ENCODE measurements at regions not wholly inside any gene's neighbourhood (a gene's known extent, or its start where the extent isn't known, plus 50 kb on each side); places are given as distances from the start of the nearest gene placed in this dataset.

DNA sequence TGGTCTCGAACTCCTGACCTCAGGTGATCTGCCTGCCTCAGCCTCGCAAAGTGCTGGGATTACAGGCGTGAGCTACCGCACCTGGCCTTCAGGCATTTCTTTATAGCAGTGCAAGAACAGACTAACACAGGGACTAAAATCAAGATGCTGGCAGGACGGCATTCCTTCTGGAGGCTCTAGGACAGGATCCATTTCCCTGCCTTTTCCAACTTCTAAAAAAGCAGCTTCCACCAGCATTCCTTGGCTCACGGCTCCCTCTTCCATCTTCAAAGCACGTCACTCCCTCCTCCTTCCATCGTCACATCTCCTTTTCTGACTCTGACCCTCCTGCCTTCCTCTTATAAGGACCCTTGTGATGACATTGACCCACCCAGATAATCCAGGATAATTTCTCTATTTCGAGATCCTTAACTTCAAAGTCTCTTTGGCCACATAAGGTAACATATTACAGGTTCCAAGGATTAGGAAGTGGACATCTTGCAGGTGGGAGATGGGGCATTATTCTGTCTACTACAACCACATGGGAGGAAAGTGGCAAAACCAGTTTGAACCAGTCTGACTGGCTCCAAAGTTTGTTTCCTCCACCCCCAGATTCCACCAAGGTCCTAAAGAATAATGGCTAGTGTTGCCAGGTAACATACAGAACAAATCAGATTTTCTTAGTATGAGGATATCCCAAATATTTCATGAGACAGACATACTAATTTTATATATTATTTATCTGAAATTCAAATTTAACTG is 172.5 kb downstream of the MN1 start (continued):
- TF ChIP-seq POU6F1 (CRISPR knock-in tag; IDR thresholded peaks at IDR 0.05; ENCODE audit: borderline replicate concordance, low read depth) (no peak), ZNF565 (CRISPR knock-in tag; conservative IDR thresholded peaks at IDR 0.05; ENCODE audit: low read depth) (no peak)

DNA sequence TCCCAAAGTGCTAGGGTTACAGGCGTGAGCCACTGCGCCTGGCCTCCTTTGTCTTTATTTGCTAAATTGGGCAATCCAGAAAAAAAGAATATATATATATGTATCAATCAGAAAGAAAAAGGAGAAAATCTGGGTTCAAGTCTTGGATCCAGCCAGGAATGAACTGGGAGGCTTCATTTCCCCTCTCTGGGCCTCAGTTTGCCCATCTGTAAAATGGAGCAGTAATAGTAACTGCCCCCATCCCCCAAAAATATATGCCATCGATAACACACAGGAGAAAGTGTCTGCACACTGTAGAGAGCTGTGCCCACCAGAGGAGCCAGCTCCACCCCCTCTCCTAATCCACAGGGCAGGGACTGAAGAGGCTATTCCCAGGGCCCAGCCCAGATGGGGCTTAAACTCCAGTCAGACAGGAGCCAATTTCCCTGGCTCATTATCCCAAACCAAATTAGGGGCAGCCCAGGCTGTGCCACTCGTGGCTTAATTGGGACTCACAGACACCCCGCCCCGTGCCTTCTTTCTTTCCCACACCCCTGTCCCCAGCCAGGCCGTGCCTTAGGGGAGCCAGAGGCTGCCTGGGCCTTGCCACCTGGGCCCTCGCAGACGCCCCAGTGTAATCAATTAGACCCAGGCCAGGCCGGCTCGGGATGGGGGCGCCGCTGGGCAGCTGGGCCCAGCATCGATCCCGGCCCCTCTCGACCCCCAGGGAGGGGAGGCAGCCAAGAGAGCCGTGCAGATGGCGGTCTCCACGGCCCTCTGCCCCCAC is 171.5 kb downstream of the MN1 start:
- TF ChIP-seq, protein P1, sequence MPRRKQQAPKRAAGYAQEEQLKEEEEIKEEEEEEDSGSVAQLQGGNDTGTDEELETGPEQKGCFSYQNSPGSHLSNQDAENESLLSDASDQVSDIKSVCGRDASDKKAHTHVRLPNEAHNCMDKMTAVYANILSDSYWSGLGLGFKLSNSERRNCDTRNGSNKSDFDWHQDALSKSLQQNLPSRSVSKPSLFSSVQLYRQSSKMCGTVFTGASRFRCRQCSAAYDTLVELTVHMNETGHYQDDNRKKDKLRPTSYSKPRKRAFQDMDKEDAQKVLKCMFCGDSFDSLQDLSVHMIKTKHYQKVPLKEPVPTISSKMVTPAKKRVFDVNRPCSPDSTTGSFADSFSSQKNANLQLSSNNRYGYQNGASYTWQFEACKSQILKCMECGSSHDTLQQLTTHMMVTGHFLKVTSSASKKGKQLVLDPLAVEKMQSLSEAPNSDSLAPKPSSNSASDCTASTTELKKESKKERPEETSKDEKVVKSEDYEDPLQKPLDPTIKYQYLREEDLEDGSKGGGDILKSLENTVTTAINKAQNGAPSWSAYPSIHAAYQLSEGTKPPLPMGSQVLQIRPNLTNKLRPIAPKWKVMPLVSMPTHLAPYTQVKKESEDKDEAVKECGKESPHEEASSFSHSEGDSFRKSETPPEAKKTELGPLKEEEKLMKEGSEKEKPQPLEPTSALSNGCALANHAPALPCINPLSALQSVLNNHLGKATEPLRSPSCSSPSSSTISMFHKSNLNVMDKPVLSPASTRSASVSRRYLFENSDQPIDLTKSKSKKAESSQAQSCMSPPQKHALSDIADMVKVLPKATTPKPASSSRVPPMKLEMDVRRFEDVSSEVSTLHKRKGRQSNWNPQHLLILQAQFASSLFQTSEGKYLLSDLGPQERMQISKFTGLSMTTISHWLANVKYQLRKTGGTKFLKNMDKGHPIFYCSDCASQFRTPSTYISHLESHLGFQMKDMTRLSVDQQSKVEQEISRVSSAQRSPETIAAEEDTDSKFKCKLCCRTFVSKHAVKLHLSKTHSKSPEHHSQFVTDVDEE (CRISPR knock-in tag; IDR thresholded peaks at IDR 0.05): no peak
- TF ChIP-seq, protein P2, sequence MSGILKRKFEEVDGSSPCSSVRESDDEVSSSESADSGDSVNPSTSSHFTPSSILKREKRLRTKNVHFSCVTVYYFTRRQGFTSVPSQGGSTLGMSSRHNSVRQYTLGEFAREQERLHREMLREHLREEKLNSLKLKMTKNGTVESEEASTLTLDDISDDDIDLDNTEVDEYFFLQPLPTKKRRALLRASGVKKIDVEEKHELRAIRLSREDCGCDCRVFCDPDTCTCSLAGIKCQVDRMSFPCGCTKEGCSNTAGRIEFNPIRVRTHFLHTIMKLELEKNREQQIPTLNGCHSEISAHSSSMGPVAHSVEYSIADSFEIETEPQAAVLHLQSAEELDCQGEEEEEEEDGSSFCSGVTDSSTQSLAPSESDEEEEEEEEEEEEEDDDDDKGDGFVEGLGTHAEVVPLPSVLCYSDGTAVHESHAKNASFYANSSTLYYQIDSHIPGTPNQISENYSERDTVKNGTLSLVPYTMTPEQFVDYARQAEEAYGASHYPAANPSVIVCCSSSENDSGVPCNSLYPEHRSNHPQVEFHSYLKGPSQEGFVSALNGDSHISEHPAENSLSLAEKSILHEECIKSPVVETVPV (CRISPR knock-in tag; IDR thresholded peaks at IDR 0.05): no peak
- TF ChIP-seq ARNTL (CRISPR knock-in tag; IDR thresholded peaks at IDR 0.05; ENCODE audit: borderline replicate concordance, low read depth) (no peak), ZNF565 (CRISPR knock-in tag; conservative IDR thresholded peaks at IDR 0.05; ENCODE audit: low read depth) (no peak), ZFP3 (CRISPR knock-in tag; IDR thresholded peaks at IDR 0.05) (no peak), SNAI2 (CRISPR knock-in tag; IDR thresholded peaks at IDR 0.05) (no peak), ZC3H10 (CRISPR knock-in tag; IDR thresholded peaks at IDR 0.05) (no peak), OSR1 (CRISPR knock-in tag; IDR thresholded peaks at IDR 0.05) (no peak)
- ATAC-seq: no peak

DNA sequence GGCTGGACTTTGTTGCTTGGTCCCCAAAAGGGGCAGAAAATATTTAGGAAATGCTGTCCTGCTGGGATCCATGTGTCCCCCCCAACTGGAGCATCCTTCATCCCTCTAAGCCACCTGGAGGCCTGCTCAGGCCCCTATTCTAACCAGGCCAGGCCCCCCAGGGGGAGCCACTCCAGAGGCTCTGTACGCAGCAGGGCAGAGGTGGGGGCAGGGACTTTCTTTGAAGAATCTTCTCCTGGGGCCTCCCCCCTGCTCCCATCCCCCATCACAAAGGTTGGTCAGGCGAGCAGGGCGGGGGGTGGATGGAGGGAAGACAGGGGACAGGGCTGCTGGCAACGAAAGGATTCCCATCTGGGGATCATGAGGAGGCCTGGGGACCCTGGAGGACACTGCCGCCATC is 170.8 kb downstream of the MN1 start:
- ATAC-seq: no peak
- TF ChIP-seq, protein P1 (CRISPR knock-in tag; IDR thresholded peaks at IDR 0.05): no peak
- TF ChIP-seq, protein P3, sequence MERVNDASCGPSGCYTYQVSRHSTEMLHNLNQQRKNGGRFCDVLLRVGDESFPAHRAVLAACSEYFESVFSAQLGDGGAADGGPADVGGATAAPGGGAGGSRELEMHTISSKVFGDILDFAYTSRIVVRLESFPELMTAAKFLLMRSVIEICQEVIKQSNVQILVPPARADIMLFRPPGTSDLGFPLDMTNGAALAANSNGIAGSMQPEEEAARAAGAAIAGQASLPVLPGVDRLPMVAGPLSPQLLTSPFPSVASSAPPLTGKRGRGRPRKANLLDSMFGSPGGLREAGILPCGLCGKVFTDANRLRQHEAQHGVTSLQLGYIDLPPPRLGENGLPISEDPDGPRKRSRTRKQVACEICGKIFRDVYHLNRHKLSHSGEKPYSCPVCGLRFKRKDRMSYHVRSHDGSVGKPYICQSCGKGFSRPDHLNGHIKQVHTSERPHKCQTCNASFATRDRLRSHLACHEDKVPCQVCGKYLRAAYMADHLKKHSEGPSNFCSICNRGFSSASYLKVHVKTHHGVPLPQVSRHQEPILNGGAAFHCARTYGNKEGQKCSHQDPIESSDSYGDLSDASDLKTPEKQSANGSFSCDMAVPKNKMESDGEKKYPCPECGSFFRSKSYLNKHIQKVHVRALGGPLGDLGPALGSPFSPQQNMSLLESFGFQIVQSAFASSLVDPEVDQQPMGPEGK (CRISPR knock-in tag; IDR thresholded peaks at IDR 0.05; ENCODE audit: borderline replicate concordance): no peak
- TF ChIP-seq ARNTL (CRISPR knock-in tag; IDR thresholded peaks at IDR 0.05; ENCODE audit: borderline replicate concordance, low read depth): no peak
- TF ChIP-seq SNAI2 (CRISPR knock-in tag; IDR thresholded peaks at IDR 0.05): no peak
- no peak for TF ChIP-seq POU6F1 (CRISPR knock-in tag; IDR thresholded peaks at IDR 0.05; ENCODE audit: borderline replicate concordance, low read depth)
- no peak for TF ChIP-seq ZFP3 (CRISPR knock-in tag; IDR thresholded peaks at IDR 0.05)
- TF ChIP-seq RARB (CRISPR knock-in tag; IDR thresholded peaks at IDR 0.05): no peak
- no peak for TF ChIP-seq ISL1 (CRISPR knock-in tag; IDR thresholded peaks at IDR 0.05)
- TF ChIP-seq ZC3H10 (CRISPR knock-in tag; IDR thresholded peaks at IDR 0.05): no peak
- TF ChIP-seq CSDC2 (CRISPR knock-in tag; IDR thresholded peaks at IDR 0.05): no peak
- TF ChIP-seq ZNF8 (CRISPR knock-in tag; IDR thresholded peaks at IDR 0.05): no peak
- no peak for TF ChIP-seq ESRRG (CRISPR knock-in tag; IDR thresholded peaks at IDR 0.05)
